Stomach (tissue), 4 donors: ENCODE measurements at regions not wholly inside any gene's neighbourhood (a gene's known extent, or its start where the extent isn't known, plus 50 kb on each side); places are given as distances from the start of the nearest gene placed in this dataset.

Experiments used
- CTCF ChIP-seq, 7 experiments: fragments of 450-650 bp in 4 of 7; fragments of 200-600 bp in 3 of 7; sonication (generic) in 3 of 7; IDR thresholded peaks; one replicate each; pipeline ENCODE4 v1.5.1; 2016 to 2019; ENCODE audit warnings: antibody characterized with exemption in 7 of 7, control low read depth in 2 of 7, mild to moderate bottlenecking in 1 of 7
- EP300 ChIP-seq: sonication (generic); formaldehyde crosslinking; IDR thresholded peaks from one replicate; pipeline ENCODE4 v1.6.1; 2017; ENCODE audit warnings: antibody characterized with exemption
- POLR2A ChIP-seq, 4 donors: fragments of 450-650 bp; IDR thresholded peaks; one replicate each; pipeline ENCODE4 v1.6.1; 2016; ENCODE audit warnings: antibody characterized with exemption in 4 of 4, control low read depth in 2 of 4, mild to moderate bottlenecking in 1 of 4, moderate library complexity in 1 of 4

GRCh38 chr7:25296086-25296485 lies 67.8 kb upstream of the NPVF start:
- no peak for TF ChIP-seq EP300
- TF ChIP-seq CTCF (IDR thresholded peaks at IDR 0.05) = no peak
- TF ChIP-seq POLR2A (IDR thresholded peaks at IDR 0.05) = no peak
